Immature natural killer cell (primary cell): ENCODE measurements at regions not wholly inside any gene's neighbourhood (a gene's known extent, or its start where the extent isn't known, plus 50 kb on each side); places are given as distances from the start of the nearest gene placed in this dataset.

Experiments used
- DNase-seq, 3 donors: peaks; one replicate each; pipeline ENCODE4 v3.0.0; 2022; ENCODE audit warnings: mixed read lengths in 1 of 3
- H3K27ac Mint-ChIP-seq, 6 donors: one replicate each; pipeline ENCODE4 v1.8.0; 2020; ENCODE audit warnings: mixed read lengths in 6 of 6, mild to moderate bottlenecking in 5 of 6, inconsistent platforms in 4 of 6, moderate library complexity in 3 of 6
- H3K27me3 Mint-ChIP-seq, 3 donors: one replicate each; pipeline ENCODE4 v1.8.0; 2020 to 2021; ENCODE audit warnings: low read depth in 3 of 3, mild to moderate bottlenecking in 3 of 3, mixed read lengths in 3 of 3, moderate library complexity in 3 of 3, inconsistent platforms in 1 of 3
- H3K36me3 Mint-ChIP-seq, 3 donors: one replicate each; pipeline ENCODE4 v1.8.0; 2020; ENCODE audit warnings: mixed read lengths in 3 of 3, inconsistent platforms in 2 of 3, mild to moderate bottlenecking in 2 of 3
- H3K4me1 Mint-ChIP-seq, 2 donors: one replicate each; pipeline ENCODE4 v1.8.0; 2020; ENCODE audit warnings: inconsistent platforms in 2 of 2, mild to moderate bottlenecking in 2 of 2, mixed read lengths in 2 of 2, moderate library complexity in 1 of 2
- H3K4me3 Mint-ChIP-seq, 5 donors: one replicate each; pipeline ENCODE4 v1.8.0; 2020; ENCODE audit warnings: mild to moderate bottlenecking in 5 of 5, mixed read lengths in 5 of 5, inconsistent platforms in 3 of 5, moderate library complexity in 3 of 5
- H3K9me3 Mint-ChIP-seq, 6 donors: one replicate each; pipeline ENCODE4 v1.8.0; 2020; ENCODE audit warnings: mild to moderate bottlenecking in 6 of 6, mixed read lengths in 6 of 6, inconsistent platforms in 4 of 6, moderate library complexity in 3 of 6

GRCh38 chr22:47783433-47784366 lies 1021.2 kb downstream of the TBC1D22A start:
- peaks cover 0 to 10% (median 2%) of the 10 kb centered on the region in 6 donors for H3K9me3 Mint-ChIP-seq
- H3K4me3 Mint-ChIP-seq = no peak overlapping the region
- DNase-seq = no peak
- H3K27ac Mint-ChIP-seq = no peak overlapping the region
- no peaks in the 10 kb centered on the region for H3K4me1 Mint-ChIP-seq
- no peaks in the 10 kb centered on the region for H3K36me3 Mint-ChIP-seq
- peaks cover 4 to 8% (median 5%) of the 10 kb centered on the region in 3 donors for H3K27me3 Mint-ChIP-seq

GRCh38 chr22:47782328-47783075 lies 1020.1 kb downstream of the TBC1D22A start:
- Mint-ChIP-seq H3K27me3 (peaks cover 1 to 7% (median 5%) of the 10 kb centered on the region in 3 donors), H3K9me3 (peaks cover 0 to 10% (median 2%) of the 10 kb centered on the region in 6 donors), H3K27ac (no peak overlapping the region), H3K4me3 (no peak overlapping the region), H3K4me1 (no peaks in the 10 kb centered on the region), H3K36me3 (no peaks in the 10 kb centered on the region)
- DNase-seq = no peak

GRCh38 chr22:47781427-47782111 lies 1019.1 kb downstream of the TBC1D22A start:
- no peaks in the 10 kb centered on the region for H3K4me1 Mint-ChIP-seq
- peaks cover 0 to 10% (median 2%) of the 10 kb centered on the region in 6 donors for H3K9me3 Mint-ChIP-seq
- peaks cover 0 to 7% (median 5%) of the 10 kb centered on the region in 3 donors for H3K27me3 Mint-ChIP-seq
- no peak overlapping the region for H3K4me3 Mint-ChIP-seq
- H3K36me3 Mint-ChIP-seq = no peaks in the 10 kb centered on the region
- no peak overlapping the region for H3K27ac Mint-ChIP-seq
- DNase-seq = no peak

- Mint-ChIP-seq H3K4me3 (no peak overlapping the region), H3K27ac (no peak overlapping the region), H3K36me3 (no peaks in the 10 kb centered on the region), H3K27me3 (peaks cover 0 to 5% (median 5%) of the 10 kb centered on the region in 3 donors), H3K9me3 (peaks cover 0 to 7% (median 2%) of the 10 kb centered on the region in 6 donors), H3K4me1 (no peaks in the 10 kb centered on the region)
- DNase-seq = no peak
Measured at GRCh38 chr22:47781024-47781423, 1018.6 kb downstream of the TBC1D22A start.

GRCh38 chr22:47780281-47780875 lies 1017.9 kb downstream of the TBC1D22A start:
- no peak for DNase-seq
- peaks cover 0 to 3% (median 2%) of the 10 kb centered on the region in 3 donors for H3K27me3 Mint-ChIP-seq
- H3K27ac Mint-ChIP-seq = no peak overlapping the region
- H3K9me3 Mint-ChIP-seq = peaks cover 0 to 3% (median under 1%) of the 10 kb centered on the region in 6 donors
- no peaks in the 10 kb centered on the region for H3K4me1 Mint-ChIP-seq
- H3K4me3 Mint-ChIP-seq = no peak overlapping the region
- no peaks in the 10 kb centered on the region for H3K36me3 Mint-ChIP-seq

GRCh38 chr22:47779474-47779873 lies 1017.0 kb downstream of the TBC1D22A start:
- no peak for DNase-seq
- H3K4me3 Mint-ChIP-seq = no peak overlapping the region
- H3K27me3 Mint-ChIP-seq = peaks cover 0 to 3% (median 2%) of the 10 kb centered on the region in 3 donors
- H3K27ac Mint-ChIP-seq = no peak overlapping the region
- H3K36me3 Mint-ChIP-seq = no peaks in the 10 kb centered on the region
- no peaks in the 10 kb centered on the region for H3K4me1 Mint-ChIP-seq
- H3K9me3 Mint-ChIP-seq = peaks cover 0 to 3% (median 0%) of the 10 kb centered on the region in 6 donors

GRCh38 chr22:47778160-47778658 lies 1015.8 kb downstream of the TBC1D22A start:
- Mint-ChIP-seq H3K27ac (no peak overlapping the region), H3K27me3 (peaks cover 0 to 3% (median 2%) of the 10 kb centered on the region in 3 donors), H3K4me1 (no peaks in the 10 kb centered on the region), H3K9me3 (peaks cover 0 to 3% (median 0%) of the 10 kb centered on the region in 6 donors), H3K4me3 (no peak overlapping the region), H3K36me3 (no peaks in the 10 kb centered on the region)
- no peak for DNase-seq

GRCh38 chr22:47777426-47777825 lies 1015.0 kb downstream of the TBC1D22A start:
- DNase-seq = no peak
- Mint-ChIP-seq H3K9me3 (peaks cover 0 to 3% (median 0%) of the 10 kb centered on the region in 6 donors), H3K27ac (no peak overlapping the region), H3K4me3 (no peak overlapping the region), H3K36me3 (no peaks in the 10 kb centered on the region), H3K4me1 (no peaks in the 10 kb centered on the region), H3K27me3 (peaks cover 0 to 3% (median 2%) of the 10 kb centered on the region in 3 donors)

- Mint-ChIP-seq H3K4me1 (no peaks in the 10 kb centered on the region), H3K4me3 (no peak overlapping the region), H3K27ac (no peak overlapping the region), H3K36me3 (no peaks in the 10 kb centered on the region), H3K27me3 (peaks cover 0 to 3% (median 0%) of the 10 kb centered on the region in 3 donors), H3K9me3 (peaks cover 0 to 3% (median 0%) of the 10 kb centered on the region in 6 donors)
- DNase-seq = no peak
Measured at GRCh38 chr22:47776329-47776728, 1013.9 kb downstream of the TBC1D22A start.

GRCh38 chr22:47775686-47776085 lies 1013.2 kb downstream of the TBC1D22A start:
- Mint-ChIP-seq H3K36me3 (no peaks in the 10 kb centered on the region), H3K4me1 (no peaks in the 10 kb centered on the region), H3K4me3 (no peak overlapping the region), H3K9me3 (peaks cover 0 to 3% (median 0%) of the 10 kb centered on the region in 6 donors), H3K27ac (no peak overlapping the region), H3K27me3 (peaks cover 0 to 5% (median 0%) of the 10 kb centered on the region in 3 donors)
- DNase-seq = no peak

GRCh38 chr22:47775191-47775590 lies 1012.7 kb downstream of the TBC1D22A start:
- H3K4me1 Mint-ChIP-seq = no peaks in the 10 kb centered on the region
- peaks cover 0 to 3% (median 0%) of the 10 kb centered on the region in 6 donors for H3K9me3 Mint-ChIP-seq
- no peak for DNase-seq
- H3K4me3 Mint-ChIP-seq = no peak overlapping the region
- no peak overlapping the region for H3K27ac Mint-ChIP-seq
- H3K27me3 Mint-ChIP-seq = peaks cover 0 to 2% (median 1%) of the 10 kb centered on the region in 3 donors
- H3K36me3 Mint-ChIP-seq = no peaks in the 10 kb centered on the region

- no peaks in the 10 kb centered on the region for H3K36me3 Mint-ChIP-seq
- no peaks in the 10 kb centered on the region for H3K9me3 Mint-ChIP-seq
- H3K27ac Mint-ChIP-seq = no peak overlapping the region
- no peak overlapping the region for H3K4me3 Mint-ChIP-seq
- H3K4me1 Mint-ChIP-seq = no peaks in the 10 kb centered on the region
- H3K27me3 Mint-ChIP-seq = peaks cover 0 to 5% (median 3%) of the 10 kb centered on the region in 3 donors
- DNase-seq = no peak
Measured at GRCh38 chr22:47773635-47774034, 1011.2 kb downstream of the TBC1D22A start.

GRCh38 chr22:47772864-47773263 lies 1010.4 kb downstream of the TBC1D22A start:
- no peak overlapping the region for H3K27ac Mint-ChIP-seq
- H3K27me3 Mint-ChIP-seq = peaks cover 0 to 6% (median 5%) of the 10 kb centered on the region in 3 donors
- H3K4me3 Mint-ChIP-seq = no peak overlapping the region
- no peaks in the 10 kb centered on the region for H3K4me1 Mint-ChIP-seq
- no peaks in the 10 kb centered on the region for H3K9me3 Mint-ChIP-seq
- no peaks in the 10 kb centered on the region for H3K36me3 Mint-ChIP-seq
- DNase-seq = no peak
